HG03571 (cell line): ENCODE measurements at regions not wholly inside any gene's neighbourhood (a gene's known extent, or its start where the extent isn't known, plus 50 kb on each side); places are given as distances from the start of the nearest gene placed in this dataset.
"Not testable (repeated sequence)": the region's sequence is repeated elsewhere in the genome, so short reads cannot be mapped to it uniquely, and the experiment has no call there.

Source experiments
- ATAC-seq: cut with Tn5 transposase; IDR thresholded peaks from one replicate; pipeline ENCODE4 v1.9.1; 2021; ENCODE audit not compliant: unreplicated experiment

DNA sequence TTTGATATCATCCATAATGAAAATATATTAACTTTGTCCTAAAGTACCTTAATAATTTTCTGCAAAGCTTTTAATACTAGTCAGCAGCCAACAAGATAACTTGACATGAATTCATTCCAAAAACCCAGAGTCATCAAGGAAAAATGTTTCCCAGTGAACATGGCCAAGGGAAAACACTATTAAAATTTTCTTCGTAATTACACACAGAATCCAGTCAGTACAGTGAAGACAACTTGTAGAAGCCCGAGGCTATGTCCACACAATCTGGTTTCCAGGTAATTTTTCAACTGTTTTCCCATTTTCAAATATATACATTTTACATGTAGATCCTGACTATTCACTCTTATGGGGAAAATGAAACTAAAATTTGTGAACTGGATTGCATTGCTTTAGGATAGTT lies 600.9 kb downstream of the CDH8 start:
- no peak for ATAC-seq

DNA sequence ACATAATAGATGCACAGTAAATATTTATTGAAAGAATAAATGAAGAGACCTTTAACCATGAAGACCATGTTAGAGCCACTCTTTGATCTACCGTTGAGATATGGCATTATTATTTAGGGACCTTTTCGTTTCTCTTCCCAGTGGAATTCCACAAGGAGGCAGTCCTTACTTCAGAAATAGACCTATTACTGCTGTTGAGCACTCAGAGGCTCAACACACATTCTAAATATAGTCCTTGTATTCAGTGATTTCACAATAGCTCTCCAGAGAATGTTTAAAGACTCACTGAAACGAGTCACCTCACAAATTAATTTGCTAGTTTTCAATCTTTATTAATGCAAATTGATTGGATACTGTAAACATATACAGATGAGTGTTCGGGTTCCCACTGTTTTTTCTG lies 603.8 kb downstream of the CDH8 start:
- no peak for ATAC-seq

DNA sequence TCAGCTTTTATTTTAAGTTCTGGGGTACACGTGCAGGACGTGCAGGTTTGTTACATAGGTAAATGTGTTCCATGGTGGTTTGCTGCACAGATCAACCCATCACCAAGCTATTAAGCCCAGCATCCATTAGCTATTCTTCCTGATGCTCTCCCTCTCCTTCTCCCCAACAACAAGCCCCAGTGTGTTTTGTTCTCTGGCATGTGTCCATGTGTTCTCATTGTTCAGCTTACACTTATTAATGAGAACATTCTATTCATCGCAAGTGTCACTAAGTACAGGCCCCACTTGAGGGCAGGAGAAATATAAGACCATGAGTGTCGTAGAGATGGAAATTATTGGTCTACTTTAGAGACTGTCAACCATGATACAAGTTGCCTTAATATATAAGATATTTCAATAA lies 615.1 kb downstream of the CDH8 start:
- no peak for ATAC-seq

DNA sequence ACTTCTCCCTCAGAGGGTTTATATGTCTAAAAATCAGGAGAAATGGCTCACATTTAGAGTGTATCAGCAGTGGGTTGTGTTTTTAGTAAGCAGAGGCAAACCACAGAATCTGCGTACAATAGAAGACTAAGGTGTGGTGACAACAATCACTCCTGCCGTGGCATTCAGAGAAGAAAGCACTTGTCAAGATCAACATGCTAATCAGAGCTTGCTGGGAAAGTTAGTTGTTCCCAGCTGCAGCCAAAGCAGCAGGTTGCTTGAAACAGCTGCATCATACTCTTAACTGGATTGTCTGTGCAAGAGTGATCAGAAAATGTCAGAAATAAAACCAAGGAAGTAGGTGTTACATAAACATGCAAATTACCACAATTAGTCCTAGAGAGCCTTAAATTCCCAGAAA lies 616.4 kb downstream of the CDH8 start:
- no peak for ATAC-seq

DNA sequence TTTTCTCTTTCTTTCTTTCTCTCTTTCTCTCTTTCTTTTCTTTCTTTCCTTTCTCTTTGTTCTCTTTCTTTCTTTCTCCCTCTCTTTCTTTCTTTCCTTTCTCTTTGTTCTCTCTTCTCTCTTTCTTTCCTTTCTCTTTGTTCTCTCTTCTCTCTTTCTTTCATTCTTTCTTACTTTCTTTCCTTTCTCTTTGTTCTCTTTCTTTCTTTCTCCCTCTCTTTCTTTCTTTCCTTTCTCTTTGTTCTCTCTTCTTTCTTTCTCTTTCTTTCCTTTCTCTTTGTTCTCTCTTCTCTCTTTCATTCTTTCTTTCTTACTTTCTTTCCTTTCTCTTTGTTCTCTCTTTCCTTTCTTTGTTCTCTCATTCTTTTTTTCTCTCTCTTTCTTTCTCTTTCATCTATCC lies 617.4 kb downstream of the CDH8 start:
- ATAC-seq, result not testable (repeated sequence)

DNA sequence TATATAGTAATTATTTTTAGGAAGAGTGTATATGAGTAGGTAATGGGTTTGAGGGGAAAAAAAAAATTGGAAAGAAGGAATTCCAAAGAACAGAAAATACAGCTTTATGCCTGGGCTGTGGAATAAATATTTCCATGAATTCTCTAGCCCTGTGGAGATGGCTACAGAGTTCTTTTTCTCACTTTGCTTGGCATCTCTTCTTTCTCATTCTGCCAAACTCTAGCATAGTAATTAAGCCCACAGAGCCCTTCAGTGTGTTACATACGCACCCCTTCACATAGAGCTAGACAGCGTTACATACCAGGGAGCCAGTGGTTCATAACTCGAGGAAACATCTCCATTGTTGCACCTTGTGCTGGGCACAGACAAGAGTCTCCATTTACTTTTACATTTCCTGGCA lies 621.1 kb downstream of the CDH8 start:
- ATAC-seq, result no peak

GRCh38 chr16:61413021-61413420 lies 623.2 kb downstream of the CDH8 start:
- ATAC-seq, result no peak

GRCh38 chr16:61412562-61412961 lies 623.7 kb downstream of the CDH8 start:
- no peak for ATAC-seq

DNA sequence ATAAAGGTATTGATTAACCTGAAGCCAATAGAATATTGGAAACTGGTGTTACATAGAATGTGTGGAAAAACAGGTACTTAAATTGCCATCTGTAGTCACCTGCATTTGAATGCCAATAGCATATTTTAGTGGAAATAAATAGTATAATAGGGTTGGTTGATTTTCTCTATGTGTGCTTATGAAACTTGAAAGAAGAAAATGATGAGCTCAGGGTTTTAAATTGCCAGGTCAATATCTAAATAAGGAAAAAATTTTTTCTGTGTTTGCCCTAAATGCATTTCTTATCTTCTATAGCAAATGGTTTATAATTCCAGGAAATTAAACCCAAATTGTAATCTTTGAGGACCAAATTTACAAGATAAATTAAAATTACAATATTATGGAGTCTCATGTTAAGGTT lies 626.6 kb downstream of the CDH8 start:
- ATAC-seq, result no peak

DNA sequence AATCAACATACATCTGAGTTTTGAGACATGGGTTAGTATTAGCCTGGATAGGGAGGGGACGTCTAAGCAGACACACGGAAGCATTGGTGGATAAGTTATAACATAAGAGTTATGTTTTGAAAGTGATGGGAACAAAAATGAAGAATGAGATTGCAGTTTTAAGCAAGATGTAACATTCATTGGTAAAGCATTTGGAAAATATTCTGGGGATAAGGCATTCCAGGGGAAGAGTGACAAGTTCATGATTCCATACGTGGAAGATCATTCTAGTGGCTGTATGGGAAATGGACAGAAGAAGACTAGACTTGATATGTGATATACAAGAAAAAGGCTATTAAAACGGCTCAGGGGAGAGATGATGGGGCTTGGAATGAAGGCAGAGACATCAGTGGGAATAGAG lies 632.9 kb downstream of the CDH8 start:
- no peak for ATAC-seq

GRCh38 chr16:61391896-61392295 lies 644.3 kb downstream of the CDH8 start:
- no peak for ATAC-seq

GRCh38 chr16:61390965-61391637 lies 645.1 kb downstream of the CDH8 start:
- no peak for ATAC-seq

- ATAC-seq, result no peak
Measured at GRCh38 chr16:61385392-61386071, 650.7 kb downstream of the CDH8 start.

GRCh38 chr16:61382435-61382834 lies 653.8 kb downstream of the CDH8 start:
- ATAC-seq, result no peak

DNA sequence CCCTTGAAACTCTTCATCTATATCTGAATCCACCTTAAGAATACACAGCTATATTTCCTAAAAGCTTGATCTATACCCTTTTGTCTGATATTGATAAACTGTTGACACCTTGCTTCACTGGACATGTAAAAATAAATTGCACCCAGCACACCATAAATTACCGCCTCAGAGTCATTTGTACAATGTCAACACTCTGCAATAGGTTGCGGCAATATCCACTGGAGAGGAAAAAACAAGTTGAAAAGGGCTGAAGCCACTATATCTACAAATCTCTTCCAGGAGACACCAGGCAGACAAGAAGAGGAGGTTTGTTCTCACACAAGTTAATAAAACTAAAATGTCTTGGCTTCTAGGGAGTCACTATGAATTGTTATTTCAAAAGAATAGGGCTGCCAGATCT lies 656.9 kb downstream of the CDH8 start:
- no peak for ATAC-seq

- no peak for ATAC-seq
Measured at GRCh38 chr16:61374071-61374470, 662.2 kb downstream of the CDH8 start.

DNA sequence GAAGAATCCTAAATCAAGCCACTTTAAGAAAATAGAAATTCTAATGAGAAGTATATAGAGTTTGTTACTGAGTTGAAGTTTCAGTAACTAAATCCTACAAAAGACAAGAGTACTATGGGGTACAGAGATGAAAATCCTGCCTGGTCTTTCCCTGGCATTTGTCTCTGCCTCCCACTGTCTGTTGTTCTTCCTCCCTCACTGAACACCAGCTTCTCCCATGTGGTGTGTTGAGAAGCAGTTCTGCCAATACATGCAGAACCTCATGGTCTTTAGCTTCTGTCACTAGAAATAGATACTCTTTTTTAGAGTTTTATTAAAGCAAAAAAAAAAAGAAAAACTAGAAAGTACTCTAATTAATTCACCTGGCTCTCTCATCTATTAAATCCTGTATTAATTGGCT lies 664.4 kb downstream of the CDH8 start:
- ATAC-seq, result no peak

GRCh38 chr16:61371388-61371787 lies 664.9 kb downstream of the CDH8 start:
- ATAC-seq, result no peak

- no peak for ATAC-seq
Measured at GRCh38 chr16:61370564-61370963, 665.7 kb downstream of the CDH8 start.

- ATAC-seq, result no peak
Measured at GRCh38 chr16:61366006-61366405, 670.2 kb downstream of the CDH8 start.

- no peak for ATAC-seq
Measured at GRCh38 chr16:61364990-61365389, 671.2 kb downstream of the CDH8 start.

DNA sequence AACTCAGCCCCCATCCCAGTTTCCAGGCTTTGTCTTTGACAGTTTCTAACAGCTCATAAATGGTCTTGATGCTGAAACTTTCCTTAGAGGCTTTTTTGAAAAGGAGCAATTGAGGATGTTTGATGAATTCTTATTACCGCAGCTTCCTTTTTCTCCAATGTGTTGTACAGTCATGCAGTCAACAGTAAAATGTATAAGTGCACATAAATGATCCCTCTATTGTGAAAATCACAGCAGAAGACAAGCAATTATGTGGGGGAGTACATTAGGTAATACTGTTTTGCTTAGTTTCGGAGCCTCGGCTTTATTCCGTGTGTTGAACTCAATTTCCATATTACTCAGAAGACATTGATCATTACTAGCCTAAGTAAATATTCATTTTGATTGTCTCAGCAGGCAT lies 673.7 kb downstream of the CDH8 start:
- ATAC-seq, result no peak

- no peak for ATAC-seq
Measured at GRCh38 chr16:61344791-61345190, 691.4 kb downstream of the CDH8 start.
